WTC11 (cell line): ENCODE measurements at regions not wholly inside any gene's neighbourhood (a gene's known extent, or its start where the extent isn't known, plus 50 kb on each side); places are given as distances from the start of the nearest gene placed in this dataset.
A peak's percentile ranks its signal among the peaks of the same experiment; 100 is the strongest.

Experiments
- ATAC-seq: fragments of 200-7000 bp; cut with Tn5 transposase; 2 replicates; pipeline ENCODE4 v1.10.0; 2021; ENCODE audit warnings: mild to moderate bottlenecking, moderate library complexity
- CTCF ChIA-PET: fragments of 300-600 bp; sonication (Branson Sonifier 250); formaldehyde crosslinking; loops from one replicate; lab custom pipeline; 2021; ENCODE audit warnings: antibody characterized with exemption; lab: Charles Lee
- POLR2A ChIA-PET: fragments of 350-600 bp; sonication (Branson Sonifier 250); formaldehyde crosslinking; loops from one replicate; lab custom pipeline; 2021; ENCODE audit warnings: antibody characterized with exemption; lab: Charles Lee
- DNase-seq: peaks from one replicate; pipeline ENCODE4 v3.0.0; 2021; ENCODE audit warnings: low spot score
- H3K27ac Mint-ChIP-seq: 2 replicates; pipeline ENCODE4 v1.8.0; 2021; ENCODE audit warnings: mixed read lengths
- H3K27me3 Mint-ChIP-seq: 2 replicates; pipeline ENCODE4 v1.8.0; 2021; ENCODE audit warnings: low read depth, mild to moderate bottlenecking, moderate library complexity, mixed read lengths
- H3K36me3 Mint-ChIP-seq: 2 replicates; pipeline ENCODE4 v1.8.0; 2021; ENCODE audit warnings: mixed read lengths
- H3K4me1 Mint-ChIP-seq: 2 replicates; pipeline ENCODE4 v1.8.0; 2022; ENCODE audit warnings: mixed read lengths
- H3K4me3 Mint-ChIP-seq: 2 replicates; pipeline ENCODE4 v1.8.0; 2021; ENCODE audit warnings: mild to moderate bottlenecking, moderate library complexity, mixed read lengths
- H3K9me3 Mint-ChIP-seq: 2 replicates; pipeline ENCODE4 v1.8.0; 2021; ENCODE audit warnings: mixed read lengths
- ATF6 ChIP-seq: sonication (generic); formaldehyde crosslinking; IDR thresholded peaks from 2 replicates; pipeline ENCODE4 v1.8.1; 2023; ENCODE audit warnings: mild to moderate bottlenecking, missing genetic modification reagents
- CBFB ChIP-seq: sonication (generic); formaldehyde crosslinking; IDR thresholded peaks from 2 replicates; pipeline ENCODE4 v1.8.1; 2022; ENCODE audit warnings: mild to moderate bottlenecking, low read depth, missing genetic modification reagents
- CREB1 ChIP-seq: sonication (generic); formaldehyde crosslinking; IDR thresholded peaks from 2 replicates; pipeline ENCODE4 v1.8.0; 2023; ENCODE audit warnings: mild to moderate bottlenecking, missing genetic modification reagents
- ELF4 ChIP-seq: sonication (generic); formaldehyde crosslinking; IDR thresholded peaks from 2 replicates; pipeline ENCODE4 v1.8.1; 2022; ENCODE audit warnings: low read depth, mild to moderate bottlenecking, moderate library complexity, missing genetic modification reagents
- FOXJ3 ChIP-seq: sonication (generic); formaldehyde crosslinking; IDR thresholded peaks from 2 replicates; pipeline ENCODE4 v1.9.0; 2021; ENCODE audit warnings: missing genetic modification reagents, mild to moderate bottlenecking, borderline replicate concordance
- FOXK1 ChIP-seq: sonication (generic); formaldehyde crosslinking; IDR thresholded peaks from 2 replicates; pipeline ENCODE4 v1.8.0; 2022; ENCODE audit warnings: mild to moderate bottlenecking, moderate library complexity, missing genetic modification reagents
- GTF2I ChIP-seq: fragments of 250-450 bp; sonication (Bioruptor Pico); conservative IDR thresholded peaks from 2 replicates; pipeline ENCODE4 v1.4.0; 2021; ENCODE audit warnings: mild to moderate bottlenecking
- HMGXB4 ChIP-seq: sonication (generic); formaldehyde crosslinking; IDR thresholded peaks from 2 replicates; pipeline ENCODE4 v1.8.1; 2023; ENCODE audit warnings: mild to moderate bottlenecking, moderate library complexity, missing genetic modification reagents
- JUN ChIP-seq: sonication (generic); formaldehyde crosslinking; IDR thresholded peaks from 2 replicates; pipeline ENCODE4 v1.8.0; 2023; ENCODE audit warnings: mild to moderate bottlenecking, missing genetic modification reagents
- KAT7 ChIP-seq: sonication (generic); formaldehyde crosslinking; IDR thresholded peaks from 2 replicates; pipeline ENCODE4 v1.8.1; 2023; ENCODE audit warnings: missing genetic modification reagents, mild to moderate bottlenecking, borderline replicate concordance
- MAX ChIP-seq: sonication (generic); formaldehyde crosslinking; IDR thresholded peaks from 2 replicates; pipeline ENCODE4 v1.8.0; 2022; ENCODE audit warnings: mild to moderate bottlenecking, missing genetic modification reagents
- PRDM15 ChIP-seq: sonication (generic); formaldehyde crosslinking; IDR thresholded peaks from 2 replicates; pipeline ENCODE4 v1.8.0; 2022; ENCODE audit warnings: missing genetic modification reagents
- ZBTB43 ChIP-seq: sonication (generic); formaldehyde crosslinking; IDR thresholded peaks from 2 replicates; pipeline ENCODE4 v1.8.1; 2023; ENCODE audit warnings: mild to moderate bottlenecking, missing genetic modification reagents
- ZNF396 ChIP-seq: fragments of 250-450 bp; sonication (Bioruptor Pico); IDR thresholded peaks from 2 replicates; pipeline ENCODE4 v1.8.0; 2021; ENCODE audit warnings: mild to moderate bottlenecking, moderate library complexity, borderline replicate concordance
- ZNF423 ChIP-seq: fragments of 250-450 bp; sonication (Bioruptor Pico); IDR thresholded peaks from 2 replicates; pipeline ENCODE4 v2.1.2; 2022; ENCODE audit warnings: mild to moderate bottlenecking, moderate library complexity
- TF ChIP-seq, protein P1 (sequence below): sonication (generic); formaldehyde crosslinking; IDR thresholded peaks from 2 replicates; pipeline ENCODE4 v1.8.1; 2022; ENCODE audit warnings: low read depth, mild to moderate bottlenecking, moderate library complexity, missing genetic modification reagents, borderline replicate concordance
- TF ChIP-seq, protein P2 (sequence below): sonication (generic); formaldehyde crosslinking; IDR thresholded peaks from 2 replicates; pipeline ENCODE4 v1.8.1; 2022; ENCODE audit warnings: missing genetic modification reagents, borderline replicate concordance
- TF ChIP-seq, protein P3 (sequence below): sonication (generic); formaldehyde crosslinking; IDR thresholded peaks from 2 replicates; pipeline ENCODE4 v1.8.0; 2023; ENCODE audit warnings: missing genetic modification reagents, mild to moderate bottlenecking, borderline replicate concordance

GRCh38 chr3:80391573-80391972 lies 623.8 kb upstream of the ROBO1 start (continued):
- TF ChIP-seq PRDM15 (no peak), FOXJ3 (CRISPR knock-in tag) (no peak), GTF2I (CRISPR knock-in tag) (no peak), KAT7 (CRISPR knock-in tag) (no peak), ZBTB43 (CRISPR knock-in tag) (no peak), ATF6 (CRISPR knock-in tag) (no peak), HMGXB4 (CRISPR knock-in tag) (no peak), ZNF423 (CRISPR knock-in tag) (no peak), FOXK1 (CRISPR knock-in tag) (no peak), JUN (CRISPR knock-in tag) (no peak), ZNF396 (CRISPR knock-in tag) (no peak), CREB1 (CRISPR knock-in tag) (no peak), CBFB (CRISPR knock-in tag) (no peak), ELF4 (CRISPR knock-in tag) (no peak)
- TF ChIP-seq, all 79 proteins: peak for 0

- H3K36me3 Mint-ChIP-seq, result no peaks in the 10 kb centered on the region
- ChIA-PET POLR2A (no interaction called here), CTCF (no interaction called here)
- H3K9me3 Mint-ChIP-seq, result no peaks in the 10 kb centered on the region
- no peak for DNase-seq
- no peak overlapping the region for H3K4me3 Mint-ChIP-seq
- no peaks in the 10 kb centered on the region for H3K27me3 Mint-ChIP-seq
- peak; percentile 87 for ATAC-seq
- 0 out of 2 replicates have a peak, but pooled peaks cover 2% of the 10 kb centered on the region for H3K4me1 Mint-ChIP-seq
- no peak overlapping the region for H3K27ac Mint-ChIP-seq
- TF ChIP-seq, protein P1, sequence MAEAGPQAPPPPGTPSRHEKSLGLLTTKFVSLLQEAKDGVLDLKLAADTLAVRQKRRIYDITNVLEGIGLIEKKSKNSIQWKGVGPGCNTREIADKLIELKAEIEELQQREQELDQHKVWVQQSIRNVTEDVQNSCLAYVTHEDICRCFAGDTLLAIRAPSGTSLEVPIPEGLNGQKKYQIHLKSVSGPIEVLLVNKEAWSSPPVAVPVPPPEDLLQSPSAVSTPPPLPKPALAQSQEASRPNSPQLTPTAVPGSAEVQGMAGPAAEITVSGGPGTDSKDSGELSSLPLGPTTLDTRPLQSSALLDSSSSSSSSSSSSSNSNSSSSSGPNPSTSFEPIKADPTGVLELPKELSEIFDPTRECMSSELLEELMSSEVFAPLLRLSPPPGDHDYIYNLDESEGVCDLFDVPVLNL (CRISPR knock-in tag), result no peak
- no peak for TF ChIP-seq MAX (CRISPR knock-in tag)
- TF ChIP-seq, protein P2, sequence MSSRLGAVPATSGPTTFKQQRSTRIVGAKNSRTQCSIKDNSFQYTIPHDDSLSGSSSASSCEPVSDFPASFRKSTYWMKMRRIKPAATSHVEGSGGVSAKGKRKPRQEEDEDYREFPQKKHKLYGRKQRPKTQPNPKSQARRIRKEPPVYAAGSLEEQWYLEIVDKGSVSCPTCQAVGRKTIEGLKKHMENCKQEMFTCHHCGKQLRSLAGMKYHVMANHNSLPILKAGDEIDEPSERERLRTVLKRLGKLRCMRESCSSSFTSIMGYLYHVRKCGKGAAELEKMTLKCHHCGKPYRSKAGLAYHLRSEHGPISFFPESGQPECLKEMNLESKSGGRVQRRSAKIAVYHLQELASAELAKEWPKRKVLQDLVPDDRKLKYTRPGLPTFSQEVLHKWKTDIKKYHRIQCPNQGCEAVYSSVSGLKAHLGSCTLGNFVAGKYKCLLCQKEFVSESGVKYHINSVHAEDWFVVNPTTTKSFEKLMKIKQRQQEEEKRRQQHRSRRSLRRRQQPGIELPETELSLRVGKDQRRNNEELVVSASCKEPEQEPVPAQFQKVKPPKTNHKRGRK (CRISPR knock-in tag), result no peak
- TF ChIP-seq, protein P3, sequence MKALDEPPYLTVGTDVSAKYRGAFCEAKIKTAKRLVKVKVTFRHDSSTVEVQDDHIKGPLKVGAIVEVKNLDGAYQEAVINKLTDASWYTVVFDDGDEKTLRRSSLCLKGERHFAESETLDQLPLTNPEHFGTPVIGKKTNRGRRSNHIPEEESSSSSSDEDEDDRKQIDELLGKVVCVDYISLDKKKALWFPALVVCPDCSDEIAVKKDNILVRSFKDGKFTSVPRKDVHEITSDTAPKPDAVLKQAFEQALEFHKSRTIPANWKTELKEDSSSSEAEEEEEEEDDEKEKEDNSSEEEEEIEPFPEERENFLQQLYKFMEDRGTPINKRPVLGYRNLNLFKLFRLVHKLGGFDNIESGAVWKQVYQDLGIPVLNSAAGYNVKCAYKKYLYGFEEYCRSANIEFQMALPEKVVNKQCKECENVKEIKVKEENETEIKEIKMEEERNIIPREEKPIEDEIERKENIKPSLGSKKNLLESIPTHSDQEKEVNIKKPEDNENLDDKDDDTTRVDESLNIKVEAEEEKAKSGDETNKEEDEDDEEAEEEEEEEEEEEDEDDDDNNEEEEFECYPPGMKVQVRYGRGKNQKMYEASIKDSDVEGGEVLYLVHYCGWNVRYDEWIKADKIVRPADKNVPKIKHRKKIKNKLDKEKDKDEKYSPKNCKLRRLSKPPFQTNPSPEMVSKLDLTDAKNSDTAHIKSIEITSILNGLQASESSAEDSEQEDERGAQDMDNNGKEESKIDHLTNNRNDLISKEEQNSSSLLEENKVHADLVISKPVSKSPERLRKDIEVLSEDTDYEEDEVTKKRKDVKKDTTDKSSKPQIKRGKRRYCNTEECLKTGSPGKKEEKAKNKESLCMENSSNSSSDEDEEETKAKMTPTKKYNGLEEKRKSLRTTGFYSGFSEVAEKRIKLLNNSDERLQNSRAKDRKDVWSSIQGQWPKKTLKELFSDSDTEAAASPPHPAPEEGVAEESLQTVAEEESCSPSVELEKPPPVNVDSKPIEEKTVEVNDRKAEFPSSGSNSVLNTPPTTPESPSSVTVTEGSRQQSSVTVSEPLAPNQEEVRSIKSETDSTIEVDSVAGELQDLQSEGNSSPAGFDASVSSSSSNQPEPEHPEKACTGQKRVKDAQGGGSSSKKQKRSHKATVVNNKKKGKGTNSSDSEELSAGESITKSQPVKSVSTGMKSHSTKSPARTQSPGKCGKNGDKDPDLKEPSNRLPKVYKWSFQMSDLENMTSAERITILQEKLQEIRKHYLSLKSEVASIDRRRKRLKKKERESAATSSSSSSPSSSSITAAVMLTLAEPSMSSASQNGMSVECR (CRISPR knock-in tag), result no peak
- no peak for TF ChIP-seq ZNF396 (CRISPR knock-in tag)
- TF ChIP-seq ZBTB43 (CRISPR knock-in tag), result no peak
Observed at GRCh38 chr3:80384811-80385210, 617.0 kb upstream of the ROBO1 start.
